GM12864 (cell line): ENCODE measurements at regions not wholly inside any gene's neighbourhood (a gene's known extent, or its start where the extent isn't known, plus 50 kb on each side); places are given as distances from the start of the nearest gene placed in this dataset.

Source experiments
- DNase-seq: peaks from one replicate; pipeline ENCODE4 v3.0.0-alpha.2; 2011; ENCODE audit warnings: low read depth
- H3K4me3 ChIP-seq: 2 replicates; pipeline ENCODE4 v1.5.1; 2011; ENCODE audit warnings: mild to moderate bottlenecking, low read depth, low read length, control low read depth
- CTCF ChIP-seq: IDR thresholded peaks from 2 replicates; pipeline ENCODE4 v1.5.1; 2011; ENCODE audit warnings: low read depth, mild to moderate bottlenecking, moderate library complexity, low read length, control low read depth, inconsistent platforms; ENCODE audit errors: missing control alignments

- H3K4me3 ChIP-seq = no peak overlapping the region
- no peak for DNase-seq
- TF ChIP-seq CTCF = no peak
These were observed 339.0 kb downstream of the SNAPC1 start for GRCh38 chr14:62101189-62101588.

GRCh38 chr14:62101673-62102348 is 339.6 kb downstream of the SNAPC1 start:
- no peak for DNase-seq
- no peak for TF ChIP-seq CTCF
- H3K4me3 ChIP-seq = no peak overlapping the region

- no peak for TF ChIP-seq CTCF
- DNase-seq = no peak
- no peak overlapping the region for H3K4me3 ChIP-seq
These were observed 340.1 kb downstream of the SNAPC1 start for GRCh38 chr14:62102349-62102725.

- no peak for DNase-seq
- no peak for TF ChIP-seq CTCF
These were observed 341.2 kb downstream of the SNAPC1 start for GRCh38 chr14:62103464-62103863.

GRCh38 chr14:62110941-62111340 is 348.7 kb downstream of the SNAPC1 start:
- H3K4me3 ChIP-seq = no peak overlapping the region
- TF ChIP-seq CTCF = no peak
- no peak for DNase-seq

More at GRCh38 chr14:62103464-62103863, 341.2 kb downstream of the SNAPC1 start:
- H3K4me3 ChIP-seq = no peak overlapping the region

- peak; percentile 41 for DNase-seq
- peak; percentile 71 for TF ChIP-seq CTCF
- peak overlapping the region; percentile 40 for H3K4me3 ChIP-seq
These were observed 355.0 kb downstream of the SNAPC1 start for GRCh38 chr14:62117010-62117750.
